Germinal center (tissue), 1 donor: ENCODE measurements at regions not wholly inside any gene's neighbourhood (a gene's known extent, or its start where the extent isn't known, plus 50 kb on each side); places are given as distances from the start of the nearest gene placed in this dataset.

Source experiments
- DNase-seq: peaks from one replicate; pipeline ENCODE4 v3.0.0; 2012; ENCODE audit warnings: mixed read lengths, low spot score

GRCh38 chr2:106629981-106630380, 142.8 kb downstream of the CD8B2 start:
- DNase-seq, result no peak

DNA sequence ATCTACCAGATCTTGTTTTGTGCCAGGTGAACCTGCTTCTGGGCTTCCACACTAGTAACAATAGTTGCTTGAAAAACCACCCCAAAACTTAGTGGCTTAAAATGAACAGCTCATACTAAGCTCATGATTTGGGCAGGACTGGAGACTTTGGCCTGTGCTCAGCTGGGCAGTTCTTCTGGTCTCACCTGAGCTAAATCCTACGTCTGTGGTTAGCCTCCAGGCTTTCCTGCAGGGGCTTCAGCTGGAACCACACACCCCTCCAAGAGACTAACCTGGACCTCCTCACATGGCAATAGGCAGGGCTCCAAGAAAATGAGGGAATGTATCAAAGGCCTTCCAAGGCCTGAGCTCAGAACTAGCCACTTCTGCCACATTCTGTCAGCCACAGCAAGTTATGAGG, 144.1 kb downstream of the CD8B2 start:
- DNase-seq, result no peak

DNA sequence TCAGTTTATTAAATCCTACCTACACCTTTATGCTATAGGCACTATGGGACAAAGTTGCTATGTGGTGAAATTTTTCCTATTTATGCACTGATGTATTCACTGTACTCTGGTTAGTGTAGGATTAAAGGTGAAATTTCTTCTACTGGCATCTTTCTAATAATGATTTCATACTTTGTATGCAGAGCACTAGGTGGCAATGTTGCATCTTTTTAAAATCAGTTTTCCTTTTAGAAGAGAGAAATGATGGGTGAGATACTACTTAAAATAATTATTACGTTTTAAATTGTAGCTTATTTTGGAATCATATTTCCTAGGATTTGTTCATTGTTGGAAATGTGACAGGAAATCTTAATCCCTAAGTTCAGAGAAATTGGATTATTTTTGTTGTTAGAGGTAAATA, 150.9 kb downstream of the CD8B2 start:
- DNase-seq, result no peak

GRCh38 chr2:106638580-106638979, 151.4 kb downstream of the CD8B2 start:
- no peak for DNase-seq

DNA sequence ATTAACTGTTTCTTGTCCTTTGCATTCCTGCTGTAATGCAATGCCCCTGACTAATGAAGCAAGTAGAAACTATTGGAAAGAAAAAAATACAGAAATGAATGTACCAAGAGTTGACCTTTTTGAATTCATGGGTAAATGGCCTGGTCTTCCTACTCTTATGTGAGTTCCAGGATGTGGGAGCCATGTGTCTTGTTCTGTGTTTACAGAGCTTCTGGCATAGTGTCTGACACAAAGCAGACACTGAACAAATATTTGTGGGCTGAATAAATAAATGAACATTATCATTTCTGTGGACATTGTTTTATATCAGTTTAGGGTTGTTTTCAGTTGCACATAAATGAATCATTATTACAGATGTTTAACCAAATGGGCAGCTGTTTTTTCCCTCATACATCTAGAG, 155.5 kb downstream of the CD8B2 start:
- no peak for DNase-seq

DNA sequence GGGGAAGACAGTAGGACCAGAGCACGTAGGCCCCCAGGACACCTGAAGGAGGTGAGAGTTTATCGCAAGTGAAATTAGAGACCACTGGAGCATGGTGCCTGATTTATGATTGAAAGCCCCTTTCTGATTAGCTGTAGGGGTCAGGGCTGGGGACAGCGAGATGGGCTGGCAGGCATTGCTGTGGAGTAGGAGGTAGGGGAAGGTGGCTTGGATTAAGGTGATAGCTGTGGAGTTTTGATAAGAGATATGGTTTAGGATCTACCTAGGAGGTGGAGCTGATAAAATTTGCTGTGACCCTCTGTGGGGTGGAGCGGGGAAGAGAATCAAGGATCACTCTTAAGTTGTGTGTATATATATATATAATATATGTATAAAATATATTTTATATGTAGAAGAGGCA, 157.5 kb downstream of the CD8B2 start:
- no peak for DNase-seq

- DNase-seq, result no peak
Observed at GRCh38 chr2:106646605-106647004, 159.4 kb downstream of the CD8B2 start.

DNA sequence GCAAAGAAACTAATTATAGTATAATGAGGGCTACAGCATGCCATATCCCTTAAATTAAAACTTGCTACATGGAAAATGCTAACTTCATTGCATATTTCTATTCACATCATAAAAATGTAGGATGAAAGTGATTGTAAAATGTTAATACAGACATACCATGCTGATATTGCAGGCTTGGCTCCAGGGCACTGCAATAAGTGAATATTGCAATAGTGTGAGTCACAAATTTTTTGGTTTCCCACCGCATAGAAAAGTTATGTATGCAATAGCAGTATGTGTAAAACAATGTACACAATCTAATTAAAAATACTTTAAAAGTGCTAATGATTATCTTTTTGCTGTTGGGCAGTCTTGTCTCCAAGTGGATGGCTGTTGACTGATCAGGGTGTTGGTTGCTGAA, 162.1 kb downstream of the CD8B2 start:
- DNase-seq, result no peak

DNA sequence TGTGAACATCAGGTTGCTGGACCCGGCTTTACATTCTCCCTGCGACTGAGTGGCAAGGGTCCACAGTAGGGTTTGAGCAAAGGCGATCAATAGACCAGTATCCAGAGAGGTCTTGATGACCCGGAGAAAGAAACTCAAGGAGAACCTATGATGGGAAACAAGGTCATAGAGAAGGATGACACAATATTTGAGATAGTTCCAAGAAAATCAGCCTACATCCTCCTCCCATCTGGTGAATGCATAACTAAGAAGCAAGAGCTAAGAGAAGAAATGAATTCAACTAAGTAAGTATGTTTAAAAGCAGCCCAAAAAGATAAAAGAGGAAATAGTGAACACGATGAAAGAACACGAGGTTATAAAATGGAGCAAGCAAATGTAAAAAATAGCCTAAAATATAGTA, 166.3 kb downstream of the CD8B2 start:
- no peak for DNase-seq

DNA sequence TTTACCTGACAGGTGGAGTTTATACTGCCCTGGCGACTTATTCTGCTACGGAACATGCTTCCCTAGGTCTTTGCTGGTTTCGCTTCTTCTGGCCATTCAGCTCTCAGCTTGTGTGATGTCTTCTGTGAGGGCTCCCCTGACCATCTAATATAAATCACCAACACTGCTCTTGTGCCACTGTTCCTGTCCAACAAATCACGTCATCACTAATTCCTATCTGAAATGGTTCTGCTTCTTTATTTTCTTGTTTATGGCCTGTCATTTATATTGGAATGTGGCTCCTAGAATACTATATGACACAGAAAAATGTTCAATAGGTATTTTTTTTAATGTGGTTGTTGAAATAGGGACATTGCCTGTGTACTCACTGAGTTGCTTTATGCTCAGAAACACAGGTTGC, 171.5 kb downstream of the CD8B2 start:
- DNase-seq, result no peak

GRCh38 chr2:106664669-106665068, 177.5 kb downstream of the CD8B2 start:
- no peak for DNase-seq

- no peak for DNase-seq
Observed at GRCh38 chr2:106667478-106668070, 180.4 kb downstream of the CD8B2 start.

DNA sequence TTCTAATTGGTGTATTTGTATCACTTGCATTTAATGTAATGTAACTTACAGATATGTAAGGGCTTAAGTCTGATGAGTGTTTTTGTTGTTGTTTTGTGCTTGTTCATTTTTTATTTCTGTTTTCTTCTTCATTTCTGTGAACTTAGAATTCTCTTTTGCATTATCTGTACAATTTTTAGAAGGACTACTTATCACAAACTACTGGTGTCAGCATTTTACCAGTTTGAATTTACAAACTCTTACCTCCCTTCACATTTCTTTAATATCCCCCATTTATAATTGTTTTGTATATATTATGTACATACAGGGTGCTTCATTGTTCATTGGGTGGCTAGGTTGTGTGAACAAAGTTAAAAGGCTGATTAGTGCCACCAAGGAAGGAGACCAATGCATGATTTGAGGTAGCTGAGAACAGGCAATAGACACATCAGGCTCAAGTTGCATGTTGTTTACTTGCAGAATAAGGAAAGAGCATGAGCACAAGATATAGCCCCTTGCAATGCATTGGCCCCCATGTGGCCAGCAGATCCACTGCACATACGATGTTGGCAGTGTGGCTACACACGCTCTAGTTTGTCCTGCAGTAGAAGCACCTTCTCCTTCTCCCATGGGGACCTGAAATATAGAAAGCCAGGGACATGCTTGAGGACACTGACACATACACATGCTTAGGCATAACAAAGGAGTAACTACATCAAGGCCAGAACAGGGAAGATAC, 198.2 kb downstream of the CD8B2 start:
- no peak for DNase-seq

DNA sequence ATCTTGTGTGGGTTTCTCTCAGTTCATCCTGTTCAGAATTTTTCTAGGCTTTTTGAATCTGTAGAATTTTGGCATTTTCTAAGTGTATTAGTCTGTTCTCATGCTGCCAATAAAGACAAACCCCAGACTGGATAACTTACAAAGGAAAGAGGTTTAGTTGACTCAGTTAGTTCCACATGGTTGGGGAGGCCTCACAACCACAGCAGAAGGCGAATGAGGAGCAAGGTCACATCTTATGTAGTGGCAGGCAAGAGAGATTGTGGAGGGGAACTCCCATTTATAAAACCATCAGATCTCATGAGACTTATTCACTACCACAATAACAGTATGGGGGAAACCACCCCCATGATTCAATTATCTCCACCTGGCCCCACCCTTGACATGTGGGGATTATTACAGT, 199.2 kb downstream of the ST6GAL2 start:
- DNase-seq, result no peak

- no peak for DNase-seq
Observed at GRCh38 chr2:106694964-106695470, 190.9 kb downstream of the ST6GAL2 start.

DNA sequence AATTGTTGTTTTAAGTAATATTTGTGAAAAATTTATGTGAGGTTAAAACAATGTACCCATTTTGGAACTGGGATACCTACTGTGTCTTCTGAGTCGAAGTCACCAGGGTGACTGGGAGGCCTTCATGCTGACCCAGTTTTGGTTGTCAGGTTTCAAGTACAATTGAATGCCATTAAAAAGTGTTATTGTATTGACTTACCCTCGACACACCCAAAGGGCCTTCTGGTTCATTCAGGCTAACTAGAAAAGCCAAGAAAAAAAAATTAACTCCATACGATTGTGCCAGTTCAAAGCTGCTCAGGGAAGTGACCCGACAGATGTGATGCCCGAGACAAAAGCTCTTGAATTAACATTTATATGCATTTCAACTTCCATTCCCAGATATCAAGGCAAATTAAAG, 190.0 kb downstream of the ST6GAL2 start:
- DNase-seq, result no peak

DNA sequence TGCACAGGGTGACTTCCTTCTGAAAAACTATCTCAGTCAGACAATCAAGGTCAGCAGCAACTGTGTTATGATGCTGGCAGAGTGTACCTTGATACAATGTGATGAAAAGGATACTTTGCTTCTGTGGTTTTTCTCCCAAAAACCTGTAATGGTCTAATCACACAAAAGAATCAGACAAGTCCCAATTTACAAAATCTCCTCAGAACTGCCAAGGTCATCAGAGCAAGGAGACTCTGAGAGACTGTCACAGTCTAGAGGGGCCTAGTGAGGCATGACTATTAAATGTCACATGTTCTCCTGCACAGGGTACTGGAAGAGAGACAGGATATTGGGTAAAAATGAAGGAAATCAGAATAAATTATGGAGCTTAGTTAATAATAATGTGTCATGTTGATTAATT, 185.4 kb downstream of the ST6GAL2 start:
- DNase-seq, result no peak

- no peak for DNase-seq
Observed at GRCh38 chr2:106701203-106702022, 184.6 kb downstream of the ST6GAL2 start.

- no peak for DNase-seq
Observed at GRCh38 chr2:106703161-106703560, 182.8 kb downstream of the ST6GAL2 start.

- no peak for DNase-seq
Observed at GRCh38 chr2:106704798-106705197, 181.2 kb downstream of the ST6GAL2 start.

DNA sequence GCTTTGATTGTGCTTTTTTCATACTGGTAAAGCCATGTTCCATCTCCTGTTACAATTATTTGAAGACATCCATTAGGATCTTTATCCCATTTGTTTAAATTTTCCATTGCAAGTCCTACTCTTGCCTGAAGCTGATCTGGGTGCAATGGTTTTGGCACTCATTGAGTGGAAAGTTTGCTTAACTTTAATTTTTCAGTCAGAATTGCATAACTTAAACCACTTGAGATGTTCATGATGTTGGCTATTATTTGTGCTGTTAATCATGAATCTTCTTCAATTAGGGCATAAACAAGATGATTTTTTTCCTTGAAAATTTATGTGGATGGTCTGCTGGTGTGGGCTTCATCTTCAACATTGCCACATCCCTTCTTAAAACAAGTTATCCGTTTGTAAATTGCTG, 180.1 kb downstream of the ST6GAL2 start:
- DNase-seq, result no peak

GRCh38 chr2:106706283-106706682, 179.7 kb downstream of the ST6GAL2 start:
- no peak for DNase-seq

GRCh38 chr2:106708209-106708608, 177.8 kb downstream of the ST6GAL2 start:
- DNase-seq, result no peak
